ENCODE measurements at regions not wholly inside any gene's neighbourhood (a gene's known extent, or its start where the extent isn't known, plus 50 kb on each side); places are given as distances from the start of the nearest gene placed in this dataset.
"Not testable (repeated sequence)": the region's sequence is repeated elsewhere in the genome, so short reads cannot be mapped to it uniquely, and the experiment has no call there.

DNA sequence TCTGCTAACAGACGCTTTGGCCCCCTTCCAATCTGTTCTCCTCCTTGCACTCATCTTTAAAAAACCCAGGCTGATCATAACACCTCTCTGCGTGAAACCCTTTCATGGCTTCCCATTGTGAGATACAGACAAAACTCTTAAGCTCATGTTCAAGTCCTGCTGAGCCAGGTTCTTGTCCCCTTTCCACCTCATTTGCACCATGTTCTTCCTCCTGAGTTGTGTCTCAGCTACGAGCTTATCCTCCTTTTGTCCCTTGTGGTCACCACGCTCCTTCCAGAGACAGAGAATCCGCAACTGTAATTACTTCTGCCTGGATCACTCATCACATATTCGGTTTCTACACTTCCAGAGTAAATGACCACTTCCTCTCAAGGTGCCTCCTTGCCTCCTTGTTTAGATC lies 238.8 kb downstream of the ACTR3 start:
- no peak overlapping the region for H3K27ac ChIP-seq (ENCODE audit: insufficient read depth in 1 of 2, low read depth in 1 of 2, low read length in 2 of 2, poor library complexity in 1 of 2, severe bottlenecking in 2 of 2)
- 90% methylated on average over 6 of the region's 6 CpGs for WGBS (ENCODE audit: insufficient coverage)
- no peaks in the 10 kb centered on the region for H3K27me3 ChIP-seq (replicated peaks in 2 of 5; ENCODE audit: control insufficient read depth in 4 of 5, insufficient read depth in 5 of 5, low read length in 4 of 5)
- no peaks in the 10 kb centered on the region for H3K36me3 ChIP-seq (ENCODE audit: control insufficient read depth in 4 of 4, insufficient read depth in 4 of 4, low read length in 3 of 4)
- H3K4me1 ChIP-seq (ENCODE audit: control extremely low read depth in 1 of 4, control insufficient read depth in 4 of 4, insufficient read depth in 4 of 4, low read length in 3 of 4), result no peaks in the 10 kb centered on the region
- ChIA-PET POLR2A (no interaction called here), CTCF (interaction anchor here (0.7 to 1.0 kb wide), 2 partner anchors 9 to 564 kb away, joined by 4 read pairs; no protein-coding TSS in a partner anchor)
- no peak for DNase-seq
- no peak overlapping the region for H3K4me3 ChIP-seq (ENCODE audit: control insufficient read depth in 1 of 7, extremely low read depth in 1 of 7, insufficient read depth in 4 of 7, low read depth in 2 of 7, low read length in 6 of 7)
- H3K9me3 ChIP-seq (ENCODE audit: control extremely low read depth in 1 of 5, control insufficient read depth in 4 of 5, insufficient read depth in 2 of 5, low read depth in 1 of 5, low read length in 4 of 5), result no peaks in the 10 kb centered on the region

DNA sequence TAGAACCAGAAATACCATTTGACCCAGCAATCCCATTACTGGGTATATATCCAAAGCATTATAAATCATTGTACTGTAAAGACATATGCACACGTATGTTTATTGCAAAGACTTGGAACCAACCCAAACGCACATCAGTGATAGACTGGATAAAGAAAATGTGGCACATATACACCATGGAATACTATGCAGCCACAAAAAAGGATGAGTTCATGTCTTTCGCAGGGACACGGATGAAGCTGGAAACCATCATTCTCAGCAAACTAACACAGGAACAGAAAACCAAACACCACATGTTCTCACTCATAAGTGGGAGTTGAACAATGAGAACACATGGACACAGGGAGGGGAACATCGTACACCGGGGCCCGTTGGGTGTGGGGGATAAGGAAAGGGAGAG lies 242.2 kb downstream of the ACTR3 start:
- no CpG with 5 or more reads among the region's 7 CpGs for WGBS (ENCODE audit: insufficient coverage)

DNA sequence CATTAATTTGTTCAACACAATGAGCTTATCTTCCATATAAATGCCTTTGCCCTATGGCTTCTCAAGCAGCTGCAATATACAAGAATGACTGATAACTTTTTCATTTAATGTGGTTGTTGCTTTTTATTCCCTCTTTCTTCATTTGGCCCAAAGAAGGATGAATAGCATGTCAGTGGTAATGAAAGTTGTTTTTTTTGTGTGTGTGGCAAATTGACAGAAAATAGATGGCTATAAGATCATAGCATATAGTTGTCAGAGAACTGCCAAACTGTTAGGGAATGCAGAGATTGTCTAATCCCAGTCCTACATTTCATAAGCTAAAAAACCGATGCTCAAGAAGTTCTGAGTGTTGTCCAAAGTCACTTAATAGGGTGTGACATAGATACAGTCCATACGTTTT lies 244.3 kb downstream of the ACTR3 start:
- Histone ChIP-seq H3K4me1 (ENCODE audit: control extremely low read depth in 1 of 4, control insufficient read depth in 4 of 4, insufficient read depth in 4 of 4, low read length in 3 of 4) (no peaks in the 10 kb centered on the region), H3K36me3 (ENCODE audit: control insufficient read depth in 4 of 4, insufficient read depth in 4 of 4, low read length in 3 of 4) (no peaks in the 10 kb centered on the region), H3K4me3 (ENCODE audit: control insufficient read depth in 1 of 7, extremely low read depth in 1 of 7, insufficient read depth in 4 of 7, low read depth in 2 of 7, low read length in 6 of 7) (no peak overlapping the region), H3K9me3 (ENCODE audit: control extremely low read depth in 1 of 5, control insufficient read depth in 4 of 5, insufficient read depth in 2 of 5, low read depth in 1 of 5, low read length in 4 of 5) (no peaks in the 10 kb centered on the region), H3K27me3 (replicated peaks in 2 of 5; ENCODE audit: control insufficient read depth in 4 of 5, insufficient read depth in 5 of 5, low read length in 4 of 5) (no peaks in the 10 kb centered on the region), H3K27ac (ENCODE audit: insufficient read depth in 1 of 2, low read depth in 1 of 2, low read length in 2 of 2, poor library complexity in 1 of 2, severe bottlenecking in 2 of 2) (no peak overlapping the region)
- ChIA-PET CTCF (no interaction called here), POLR2A (no interaction called here)
- WGBS (ENCODE audit: insufficient coverage), result no CpG with 5 or more reads among the region's 2 CpGs
- DNase-seq, result no peak

More for the DNA sequence above, 242.2 kb downstream of the ACTR3 start:
- POLR2A ChIA-PET; H3K27me3 ChIP-seq (replicated peaks in 2 of 5; ENCODE audit: control insufficient read depth in 4 of 5, insufficient read depth in 5 of 5, low read length in 4 of 5); H3K27ac ChIP-seq (ENCODE audit: insufficient read depth in 1 of 2, low read depth in 1 of 2, low read length in 2 of 2, poor library complexity in 1 of 2, severe bottlenecking in 2 of 2); H3K4me1 ChIP-seq (ENCODE audit: control extremely low read depth in 1 of 4, control insufficient read depth in 4 of 4, insufficient read depth in 4 of 4, low read length in 3 of 4); DNase-seq; H3K36me3 ChIP-seq (ENCODE audit: control insufficient read depth in 4 of 4, insufficient read depth in 4 of 4, low read length in 3 of 4); H3K4me3 ChIP-seq (ENCODE audit: control insufficient read depth in 1 of 7, extremely low read depth in 1 of 7, insufficient read depth in 4 of 7, low read depth in 2 of 7, low read length in 6 of 7); CTCF ChIA-PET; H3K9me3 ChIP-seq (ENCODE audit: control extremely low read depth in 1 of 5, control insufficient read depth in 4 of 5, insufficient read depth in 2 of 5, low read depth in 1 of 5, low read length in 4 of 5): not testable (repeated sequence)

DNA sequence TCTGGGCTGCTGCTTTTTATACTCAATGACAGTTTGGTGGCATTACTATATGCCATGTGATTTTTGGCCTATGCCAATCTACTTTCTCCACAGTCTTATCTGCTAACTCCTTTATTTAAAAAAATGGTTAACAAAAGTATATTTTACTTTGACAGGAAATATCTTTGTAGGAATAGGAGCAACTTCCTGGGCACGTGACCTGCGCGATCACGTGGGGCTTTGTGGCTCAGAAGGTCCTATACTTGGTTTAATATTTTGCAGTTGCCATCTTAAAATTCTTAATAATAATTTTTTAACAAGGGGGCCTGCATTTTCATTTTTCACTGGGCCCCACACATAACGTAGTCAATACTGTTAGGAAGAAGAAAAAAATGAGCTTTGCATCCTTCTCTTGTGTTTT lies 249.7 kb downstream of the ACTR3 start:
- Histone ChIP-seq H3K4me3 (ENCODE audit: control insufficient read depth in 1 of 7, extremely low read depth in 1 of 7, insufficient read depth in 4 of 7, low read depth in 2 of 7, low read length in 6 of 7) (no peak overlapping the region), H3K9me3 (ENCODE audit: control extremely low read depth in 1 of 5, control insufficient read depth in 4 of 5, insufficient read depth in 2 of 5, low read depth in 1 of 5, low read length in 4 of 5) (no peaks in the 10 kb centered on the region), H3K4me1 (ENCODE audit: control extremely low read depth in 1 of 4, control insufficient read depth in 4 of 4, insufficient read depth in 4 of 4, low read length in 3 of 4) (no peaks in the 10 kb centered on the region), H3K36me3 (ENCODE audit: control insufficient read depth in 4 of 4, insufficient read depth in 4 of 4, low read length in 3 of 4) (no peaks in the 10 kb centered on the region), H3K27ac (ENCODE audit: insufficient read depth in 1 of 2, low read depth in 1 of 2, low read length in 2 of 2, poor library complexity in 1 of 2, severe bottlenecking in 2 of 2) (no peak overlapping the region), H3K27me3 (replicated peaks in 2 of 5; ENCODE audit: control insufficient read depth in 4 of 5, insufficient read depth in 5 of 5, low read length in 4 of 5) (no peaks in the 10 kb centered on the region)
- CTCF ChIA-PET, result no interaction called here
- no peak for DNase-seq
- WGBS (ENCODE audit: insufficient coverage), result 43% methylated on average over 1 of the region's 5 CpGs
- POLR2A ChIA-PET, result no interaction called here

GRCh38 chr2:114156366-114157056 lies 266.6 kb downstream of the ACTR3 start:
- ChIA-PET POLR2A (no interaction called here), CTCF (no interaction called here)
- DNase-seq, result no peak
- Histone ChIP-seq H3K27me3 (replicated peaks in 2 of 5; ENCODE audit: control insufficient read depth in 4 of 5, insufficient read depth in 5 of 5, low read length in 4 of 5) (no peaks in the 10 kb centered on the region), H3K4me1 (ENCODE audit: control extremely low read depth in 1 of 4, control insufficient read depth in 4 of 4, insufficient read depth in 4 of 4, low read length in 3 of 4) (no peaks in the 10 kb centered on the region), H3K27ac (ENCODE audit: insufficient read depth in 1 of 2, low read depth in 1 of 2, low read length in 2 of 2, poor library complexity in 1 of 2, severe bottlenecking in 2 of 2) (no peak overlapping the region), H3K4me3 (ENCODE audit: control insufficient read depth in 1 of 7, extremely low read depth in 1 of 7, insufficient read depth in 4 of 7, low read depth in 2 of 7, low read length in 6 of 7) (no peak overlapping the region), H3K9me3 (ENCODE audit: control extremely low read depth in 1 of 5, control insufficient read depth in 4 of 5, insufficient read depth in 2 of 5, low read depth in 1 of 5, low read length in 4 of 5) (no peaks in the 10 kb centered on the region), H3K36me3 (ENCODE audit: control insufficient read depth in 4 of 4, insufficient read depth in 4 of 4, low read length in 3 of 4) (no peaks in the 10 kb centered on the region)
- WGBS (ENCODE audit: insufficient coverage), result 97% methylated on average over 4 of the region's 6 CpGs

- Histone ChIP-seq H3K27ac (ENCODE audit: insufficient read depth in 1 of 2, low read depth in 1 of 2, low read length in 2 of 2, poor library complexity in 1 of 2, severe bottlenecking in 2 of 2) (no peak overlapping the region), H3K9me3 (ENCODE audit: control extremely low read depth in 1 of 5, control insufficient read depth in 4 of 5, insufficient read depth in 2 of 5, low read depth in 1 of 5, low read length in 4 of 5) (no peaks in the 10 kb centered on the region), H3K36me3 (ENCODE audit: control insufficient read depth in 4 of 4, insufficient read depth in 4 of 4, low read length in 3 of 4) (no peaks in the 10 kb centered on the region), H3K4me3 (ENCODE audit: control insufficient read depth in 1 of 7, extremely low read depth in 1 of 7, insufficient read depth in 4 of 7, low read depth in 2 of 7, low read length in 6 of 7) (no peak overlapping the region), H3K27me3 (replicated peaks in 2 of 5; ENCODE audit: control insufficient read depth in 4 of 5, insufficient read depth in 5 of 5, low read length in 4 of 5) (no peaks in the 10 kb centered on the region), H3K4me1 (ENCODE audit: control extremely low read depth in 1 of 4, control insufficient read depth in 4 of 4, insufficient read depth in 4 of 4, low read length in 3 of 4) (no peaks in the 10 kb centered on the region)
- POLR2A ChIA-PET, result no interaction called here
- WGBS (ENCODE audit: insufficient coverage), result no CpG with 5 or more reads among the region's 3 CpGs
- CTCF ChIA-PET, result no interaction called here
- no peak for DNase-seq
Observed at GRCh38 chr2:114157057-114157385, 267.1 kb downstream of the ACTR3 start.

GRCh38 chr2:114160263-114160981 lies 270.5 kb downstream of the ACTR3 start:
- H3K27ac ChIP-seq (ENCODE audit: insufficient read depth in 1 of 2, low read depth in 1 of 2, low read length in 2 of 2, poor library complexity in 1 of 2, severe bottlenecking in 2 of 2), result no peak overlapping the region
- no peaks in the 10 kb centered on the region for H3K4me1 ChIP-seq (ENCODE audit: control extremely low read depth in 1 of 4, control insufficient read depth in 4 of 4, insufficient read depth in 4 of 4, low read length in 3 of 4)
- no peaks in the 10 kb centered on the region for H3K9me3 ChIP-seq (ENCODE audit: control extremely low read depth in 1 of 5, control insufficient read depth in 4 of 5, insufficient read depth in 2 of 5, low read depth in 1 of 5, low read length in 4 of 5)
- POLR2A ChIA-PET, result no interaction called here
- H3K27me3 ChIP-seq (replicated peaks in 2 of 5; ENCODE audit: control insufficient read depth in 4 of 5, insufficient read depth in 5 of 5, low read length in 4 of 5), result no peaks in the 10 kb centered on the region
- DNase-seq, result no peak
- H3K4me3 ChIP-seq (ENCODE audit: control insufficient read depth in 1 of 7, extremely low read depth in 1 of 7, insufficient read depth in 4 of 7, low read depth in 2 of 7, low read length in 6 of 7), result no peak overlapping the region
- CTCF ChIA-PET, result no interaction called here
- no peaks in the 10 kb centered on the region for H3K36me3 ChIP-seq (ENCODE audit: control insufficient read depth in 4 of 4, insufficient read depth in 4 of 4, low read length in 3 of 4)
- no CpG with 5 or more reads among the region's 2 CpGs for WGBS (ENCODE audit: insufficient coverage)

All from common myeloid progenitor, CD34-positive (primary cell).